Activated CD8-positive, alpha-beta memory T cell treated with anti-CD3 and anti-CD28 coated beads for 24 hours (primary cell): ENCODE measurements at regions not wholly inside any gene's neighbourhood (a gene's known extent, or its start where the extent isn't known, plus 50 kb on each side); places are given as distances from the start of the nearest gene placed in this dataset.
"Not testable (repeated sequence)": the region's sequence is repeated elsewhere in the genome, so short reads cannot be mapped to it uniquely, and the experiment has no call there.

Experiments used
- DNase-seq: peaks from one replicate; pipeline ENCODE4 v3.0.0-alpha.2; 2020

GRCh38 chr3:153221748-153222162 lies 59.7 kb downstream of the RAP2B start:
- DNase-seq, result peak; percentile 78

- DNase-seq, result not testable (repeated sequence)
Measured at GRCh38 chr3:153226877-153227276, 64.9 kb downstream of the RAP2B start.

GRCh38 chr3:153230427-153230826 lies 68.4 kb downstream of the RAP2B start:
- not testable (repeated sequence) for DNase-seq

GRCh38 chr3:153231245-153231644 lies 69.2 kb downstream of the RAP2B start:
- not testable (repeated sequence) for DNase-seq

- not testable (repeated sequence) for DNase-seq
Measured at GRCh38 chr3:153232050-153232752, 70.2 kb downstream of the RAP2B start.

GRCh38 chr3:153232851-153233271 lies 70.8 kb downstream of the RAP2B start:
- DNase-seq, result no peak

- DNase-seq, result no peak
Measured at GRCh38 chr3:153233986-153234385, 72.0 kb downstream of the RAP2B start.

- no peak for DNase-seq
Measured at GRCh38 chr3:153242896-153243295, 80.9 kb downstream of the RAP2B start.

GRCh38 chr3:153244961-153245360 lies 82.9 kb downstream of the RAP2B start:
- DNase-seq, result no peak

- no peak for DNase-seq
Measured at GRCh38 chr3:153245661-153246060, 83.6 kb downstream of the RAP2B start.

GRCh38 chr3:153246331-153246730 lies 84.3 kb downstream of the RAP2B start:
- DNase-seq, result no peak

GRCh38 chr3:153246806-153247205 lies 84.8 kb downstream of the RAP2B start:
- no peak for DNase-seq

GRCh38 chr3:153247331-153248330 lies 85.6 kb downstream of the RAP2B start:
- DNase-seq, result no peak

GRCh38 chr3:153248835-153249234 lies 86.8 kb downstream of the RAP2B start:
- DNase-seq, result not testable (repeated sequence)

GRCh38 chr3:153249906-153250305 lies 87.9 kb downstream of the RAP2B start:
- no peak for DNase-seq

- no peak for DNase-seq
Measured at GRCh38 chr3:153250446-153250845, 88.4 kb downstream of the RAP2B start.

- no peak for DNase-seq
Measured at GRCh38 chr3:153252963-153253362, 90.9 kb downstream of the RAP2B start.

- DNase-seq, result no peak
Measured at GRCh38 chr3:153254361-153254760, 92.3 kb downstream of the RAP2B start.

GRCh38 chr3:153257673-153258351 lies 95.8 kb downstream of the RAP2B start:
- DNase-seq, result no peak

GRCh38 chr3:153259956-153260355 lies 97.9 kb downstream of the RAP2B start:
- no peak for DNase-seq

- no peak for DNase-seq
Measured at GRCh38 chr3:153260681-153261080, 98.7 kb downstream of the RAP2B start.

GRCh38 chr3:153266619-153267018 lies 104.6 kb downstream of the RAP2B start:
- no peak for DNase-seq
